ENCODE measurements at regions not wholly inside any gene's neighbourhood (a gene's known extent, or its start where the extent isn't known, plus 50 kb on each side); places are given as distances from the start of the nearest gene placed in this dataset.

DNA sequence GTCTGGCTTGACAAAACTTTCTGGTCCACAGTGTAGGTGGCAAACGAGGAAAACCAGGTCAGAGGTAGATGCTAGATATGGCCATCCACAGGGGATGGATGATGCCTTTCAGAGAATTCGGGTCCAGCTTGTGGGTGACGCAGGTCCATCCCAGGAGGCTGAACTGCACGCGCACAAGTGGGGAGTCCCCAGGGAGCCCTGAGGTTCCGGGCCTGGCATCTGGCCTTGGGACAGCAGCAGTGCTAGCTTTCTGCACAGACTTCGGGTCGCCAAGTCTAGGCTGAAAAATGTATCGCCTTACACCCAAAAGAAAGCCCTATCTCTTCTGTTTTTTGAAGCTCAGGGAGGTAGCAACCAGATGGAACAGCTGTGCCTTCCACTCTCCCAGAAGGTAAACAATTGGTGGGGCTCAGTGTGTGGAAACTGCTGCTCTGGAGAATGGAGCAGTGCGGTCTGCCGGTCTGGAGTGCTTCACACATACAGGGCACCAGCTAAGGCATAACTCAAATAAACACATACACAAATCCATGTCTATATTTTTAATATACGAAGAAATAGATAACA, 119.3 kb upstream of the ACBD5 start:
- TF ChIP-seq SIN3A (IDR thresholded peaks at IDR 0.05; ENCODE audit: borderline replicate concordance, insufficient read depth, low read length) (no peak), POLR2AphosphoS5 (IDR thresholded peaks at IDR 0.05; ENCODE audit: low read depth, low read length) (no peak)
